ENCODE measurements at regions not wholly inside any gene's neighbourhood (a gene's known extent, or its start where the extent isn't known, plus 50 kb on each side); places are given as distances from the start of the nearest gene placed in this dataset.
A peak's percentile ranks its signal among the peaks of the same experiment; 100 is the strongest.

GRCh38 chr21:31609081-31609480 lies 50.4 kb upstream of the SOD1 start:
- H3K27me3 Mint-ChIP-seq: peaks cover 3% of the 10 kb centered on the region
- H3K36me3 Mint-ChIP-seq (ENCODE audit: low read depth): peaks cover 1% of the 10 kb centered on the region
- H3K27ac Mint-ChIP-seq: no peak overlapping the region
- intact Hi-C loops (cut with micrococcal nuclease): loop anchor here (10.0 kb wide), 1 partner anchor 774 kb away; no protein-coding TSS in a partner anchor
- no peak overlapping the region for H3K4me3 Mint-ChIP-seq
- peaks cover 13% of the 10 kb centered on the region for H3K9me3 Mint-ChIP-seq
- H3K4me1 Mint-ChIP-seq: peaks cover 3% of the 10 kb centered on the region
- DNase-seq: no peak

DNA sequence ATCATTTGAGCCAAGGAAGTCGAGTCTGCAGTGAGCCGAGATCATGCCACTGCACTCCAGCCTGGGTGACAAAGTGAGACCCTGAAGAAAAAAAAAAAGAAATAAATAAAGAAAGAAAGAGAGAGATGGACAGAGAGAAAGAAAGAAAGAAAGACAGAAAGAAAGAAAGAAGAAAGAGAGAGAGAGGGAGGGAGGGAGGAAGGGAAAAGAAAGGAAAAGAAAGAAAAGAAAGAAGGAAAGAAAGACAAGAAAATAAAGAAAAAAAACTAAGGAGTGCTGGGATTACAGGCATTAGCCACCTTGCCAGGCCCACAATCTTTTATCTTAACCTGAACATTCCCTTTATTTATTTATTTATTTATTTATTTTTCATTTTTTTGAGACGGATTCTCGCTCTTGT lies 51.7 kb upstream of the SOD1 start:
- peaks cover 13% of the 10 kb centered on the region for H3K9me3 Mint-ChIP-seq
- no peak for DNase-seq
- H3K4me1 Mint-ChIP-seq: peaks cover 3% of the 10 kb centered on the region
- intact Hi-C loops (cut with micrococcal nuclease): loop anchor here (10.0 kb wide), 1 partner anchor 773 kb away; no protein-coding TSS in a partner anchor
- H3K36me3 Mint-ChIP-seq (ENCODE audit: low read depth): peaks cover 1% of the 10 kb centered on the region
- H3K27me3 Mint-ChIP-seq: no peaks in the 10 kb centered on the region
- H3K27ac Mint-ChIP-seq: no peak overlapping the region
- no peak overlapping the region for H3K4me3 Mint-ChIP-seq

DNA sequence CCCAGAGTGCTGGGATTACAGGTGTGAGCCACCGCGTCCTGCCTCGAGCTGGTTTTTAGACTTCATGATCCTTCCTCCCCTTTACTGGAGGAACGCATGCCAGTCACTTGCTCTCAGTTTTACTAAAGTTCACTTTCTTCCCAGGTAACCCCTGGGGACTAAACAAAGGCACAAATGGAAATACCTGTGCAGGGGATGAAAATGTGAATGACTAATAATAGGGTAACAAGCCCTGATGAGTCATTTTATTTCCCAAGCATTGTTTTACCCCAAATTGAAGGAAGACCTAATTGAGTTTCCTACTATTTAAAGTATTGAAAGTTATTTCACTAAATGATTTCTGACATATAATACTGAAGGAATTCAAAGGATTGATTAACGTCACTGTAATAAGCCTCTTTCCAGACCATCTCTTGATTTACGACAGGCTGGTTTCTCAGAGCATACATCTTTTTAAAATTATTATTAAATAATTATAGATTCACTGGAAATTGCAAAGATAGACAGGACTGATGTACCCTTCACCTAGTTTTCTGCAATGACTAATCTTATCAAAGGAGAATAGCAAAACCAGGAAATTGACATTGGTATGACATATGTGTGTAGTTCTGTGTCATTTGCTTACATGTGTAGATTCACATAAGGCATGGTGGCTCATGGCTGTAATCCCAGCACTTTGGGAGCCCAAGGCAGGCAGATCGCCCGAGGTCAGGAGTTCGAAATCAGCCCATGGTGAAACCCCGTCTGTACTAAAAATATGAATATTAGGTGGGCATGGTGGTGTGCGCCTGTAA lies 53.2 kb upstream of the SOD1 start:
- peaks cover 3% of the 10 kb centered on the region for H3K4me1 Mint-ChIP-seq
- H3K27me3 Mint-ChIP-seq: no peaks in the 10 kb centered on the region
- no peak overlapping the region for H3K4me3 Mint-ChIP-seq
- intact Hi-C loops (cut with micrococcal nuclease): loop anchor here (10.0 kb wide), 1 partner anchor 771 kb away; no protein-coding TSS in a partner anchor
- peaks cover 11% of the 10 kb centered on the region for H3K9me3 Mint-ChIP-seq
- H3K27ac Mint-ChIP-seq: no peak overlapping the region
- DNase-seq: no peak
- no peaks in the 10 kb centered on the region for H3K36me3 Mint-ChIP-seq (ENCODE audit: low read depth)

DNA sequence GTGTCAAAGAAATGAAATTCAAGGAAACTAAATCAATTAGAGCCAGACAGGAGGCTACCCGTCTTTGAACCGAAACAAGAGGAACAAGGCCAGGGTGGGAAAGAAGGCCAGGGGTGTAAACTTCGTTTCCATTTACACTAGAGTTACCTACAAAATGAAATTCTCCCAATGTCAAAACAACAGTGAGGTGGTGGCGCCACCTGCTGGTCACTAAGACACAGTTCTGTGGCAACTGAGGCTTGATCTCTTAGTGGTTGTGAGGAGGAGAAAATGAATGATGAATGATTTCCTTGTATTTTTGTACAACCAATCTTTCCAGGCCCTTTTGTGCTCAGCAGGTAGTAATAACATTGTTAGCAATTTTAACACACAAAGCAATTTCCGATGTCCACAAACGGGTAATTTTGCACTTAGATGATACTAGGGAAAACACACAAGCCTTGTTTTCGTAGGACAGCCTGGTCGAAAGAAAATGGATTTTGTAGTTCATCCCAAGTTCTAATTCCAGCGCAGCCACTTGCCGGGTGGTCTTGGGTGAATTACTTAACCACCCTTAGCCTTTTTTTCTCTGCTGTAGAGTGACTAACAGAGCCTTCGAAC lies 54.8 kb upstream of the SOD1 start:
- no peak overlapping the region for H3K27ac Mint-ChIP-seq
- no peak overlapping the region for H3K4me3 Mint-ChIP-seq
- H3K4me1 Mint-ChIP-seq: peaks cover 3% of the 10 kb centered on the region
- no peaks in the 10 kb centered on the region for H3K36me3 Mint-ChIP-seq (ENCODE audit: low read depth)
- H3K9me3 Mint-ChIP-seq: no peaks in the 10 kb centered on the region
- no peaks in the 10 kb centered on the region for H3K27me3 Mint-ChIP-seq
- intact Hi-C loops (cut with micrococcal nuclease): loop anchor here (1.0 to 10.0 kb wide), 3 partner anchors 406 to 770 kb away; no protein-coding TSS in a partner anchor
- DNase-seq: peak; percentile 90

- Mint-ChIP-seq H3K4me1 (peaks cover 2% of the 10 kb centered on the region), H3K36me3 (ENCODE audit: low read depth) (no peaks in the 10 kb centered on the region), H3K27ac (no peak overlapping the region), H3K9me3 (no peaks in the 10 kb centered on the region), H3K4me3 (no peak overlapping the region), H3K27me3 (no peaks in the 10 kb centered on the region)
- DNase-seq: no peak
- intact Hi-C loops (cut with micrococcal nuclease): no loop called here
These were observed 59.9 kb upstream of the SOD1 start for GRCh38 chr21:31599563-31599962.

- Mint-ChIP-seq H3K27ac (no peak overlapping the region), H3K4me3 (no peak overlapping the region), H3K9me3 (no peaks in the 10 kb centered on the region), H3K4me1 (no peaks in the 10 kb centered on the region), H3K27me3 (no peaks in the 10 kb centered on the region), H3K36me3 (ENCODE audit: low read depth) (no peaks in the 10 kb centered on the region)
- intact Hi-C loops (cut with micrococcal nuclease): no loop called here
- DNase-seq: no peak
These were observed 60.5 kb upstream of the SOD1 start for GRCh38 chr21:31599013-31599412.

DNA sequence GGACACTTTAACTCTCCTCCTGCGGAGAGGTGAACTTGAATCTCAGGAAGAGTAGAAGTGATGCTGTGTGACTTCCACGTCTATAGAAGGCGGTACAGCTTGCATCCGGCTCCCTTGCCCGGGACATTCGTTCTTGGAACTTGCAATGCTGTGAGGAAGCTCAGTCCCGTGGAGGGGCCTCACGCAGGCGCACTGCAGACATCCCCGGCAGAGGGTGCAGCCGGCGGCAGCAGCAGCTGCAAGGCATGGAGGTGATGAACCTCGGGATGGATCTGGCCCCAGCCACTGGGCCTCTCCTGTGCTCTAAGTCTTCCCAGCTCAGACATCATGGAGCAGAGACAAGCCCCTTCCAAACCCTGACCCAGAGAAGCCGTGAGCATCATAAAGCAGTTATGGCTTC lies 61.8 kb upstream of the SOD1 start:
- intact Hi-C loops (cut with micrococcal nuclease): no loop called here
- H3K27me3 Mint-ChIP-seq: no peaks in the 10 kb centered on the region
- no peak overlapping the region for H3K4me3 Mint-ChIP-seq
- DNase-seq: no peak
- no peaks in the 10 kb centered on the region for H3K9me3 Mint-ChIP-seq
- H3K4me1 Mint-ChIP-seq: no peaks in the 10 kb centered on the region
- H3K36me3 Mint-ChIP-seq (ENCODE audit: low read depth): no peaks in the 10 kb centered on the region
- no peak overlapping the region for H3K27ac Mint-ChIP-seq

DNA sequence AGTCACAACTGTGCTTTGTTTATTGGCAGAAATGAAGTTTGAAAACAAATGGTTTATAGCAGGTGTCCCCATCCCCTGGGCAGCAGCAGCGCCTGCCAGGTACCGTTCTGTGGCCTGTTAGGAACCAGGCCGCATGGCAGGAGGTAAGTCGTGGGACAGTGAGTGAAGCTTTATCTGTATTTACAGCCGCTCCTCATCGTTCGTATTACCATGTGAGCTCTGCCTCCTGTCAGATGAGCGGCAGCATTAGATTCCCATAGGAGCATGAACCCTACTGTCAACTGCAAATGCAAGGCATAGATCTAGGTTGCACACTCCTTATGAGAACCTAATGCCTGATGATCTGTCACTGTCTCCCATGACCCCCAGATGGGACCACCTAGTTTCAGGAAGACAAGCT lies 63.4 kb upstream of the SOD1 start:
- Mint-ChIP-seq H3K4me3 (no peak overlapping the region), H3K4me1 (no peaks in the 10 kb centered on the region), H3K27me3 (peaks cover 5% of the 10 kb centered on the region), H3K36me3 (ENCODE audit: low read depth) (no peaks in the 10 kb centered on the region), H3K9me3 (no peaks in the 10 kb centered on the region), H3K27ac (no peak overlapping the region)
- intact Hi-C loops (cut with micrococcal nuclease): no loop called here
- no peak for DNase-seq

DNA sequence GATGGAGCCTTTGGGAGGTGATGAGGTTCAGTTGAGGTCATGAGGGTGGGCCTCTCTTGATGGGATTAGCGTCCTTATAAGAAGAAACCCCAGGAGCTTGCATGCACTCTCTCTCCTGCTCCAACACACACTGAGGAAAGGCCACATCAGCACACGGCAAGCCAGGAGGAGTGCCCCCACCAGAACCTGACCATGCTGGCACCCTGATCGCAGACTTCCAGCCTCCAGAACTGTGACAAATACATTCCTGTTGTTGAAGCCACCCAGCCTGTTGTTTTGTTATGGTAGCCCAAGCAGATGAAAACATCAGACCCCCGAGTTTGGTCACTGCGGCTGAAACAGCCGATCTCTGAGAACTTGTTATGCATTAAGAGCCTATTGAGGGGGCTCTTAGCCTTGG lies 64.8 kb upstream of the SOD1 start:
- no peaks in the 10 kb centered on the region for H3K4me1 Mint-ChIP-seq
- intact Hi-C loops (cut with micrococcal nuclease): no loop called here
- no peaks in the 10 kb centered on the region for H3K9me3 Mint-ChIP-seq
- H3K27me3 Mint-ChIP-seq: peaks cover 5% of the 10 kb centered on the region
- no peak overlapping the region for H3K27ac Mint-ChIP-seq
- no peaks in the 10 kb centered on the region for H3K36me3 Mint-ChIP-seq (ENCODE audit: low read depth)
- H3K4me3 Mint-ChIP-seq: no peak overlapping the region
- no peak for DNase-seq

DNA sequence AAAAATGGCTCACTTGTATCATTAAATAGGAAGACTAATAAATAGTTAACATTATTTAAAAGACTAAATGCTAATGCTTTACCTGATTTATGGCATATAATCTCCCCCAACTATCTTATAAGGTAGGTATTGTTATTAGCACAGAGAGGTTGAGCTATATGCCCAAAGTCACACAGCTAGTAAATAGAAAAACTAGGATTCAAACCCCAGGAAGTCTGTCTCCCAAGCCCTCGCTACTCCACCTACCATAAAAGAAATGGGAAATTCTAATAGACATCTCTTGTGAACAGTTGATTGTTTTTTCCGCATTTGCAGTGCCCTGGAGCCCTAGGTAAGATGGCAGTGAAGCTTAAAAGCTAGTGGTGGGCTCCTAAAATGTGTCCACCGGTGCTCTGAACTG lies 65.2 kb upstream of the SOD1 start:
- Mint-ChIP-seq H3K36me3 (ENCODE audit: low read depth) (no peaks in the 10 kb centered on the region), H3K27ac (no peak overlapping the region), H3K4me3 (no peak overlapping the region), H3K27me3 (peaks cover 5% of the 10 kb centered on the region), H3K9me3 (no peaks in the 10 kb centered on the region), H3K4me1 (no peaks in the 10 kb centered on the region)
- intact Hi-C loops (cut with micrococcal nuclease): no loop called here
- DNase-seq: no peak

DNA sequence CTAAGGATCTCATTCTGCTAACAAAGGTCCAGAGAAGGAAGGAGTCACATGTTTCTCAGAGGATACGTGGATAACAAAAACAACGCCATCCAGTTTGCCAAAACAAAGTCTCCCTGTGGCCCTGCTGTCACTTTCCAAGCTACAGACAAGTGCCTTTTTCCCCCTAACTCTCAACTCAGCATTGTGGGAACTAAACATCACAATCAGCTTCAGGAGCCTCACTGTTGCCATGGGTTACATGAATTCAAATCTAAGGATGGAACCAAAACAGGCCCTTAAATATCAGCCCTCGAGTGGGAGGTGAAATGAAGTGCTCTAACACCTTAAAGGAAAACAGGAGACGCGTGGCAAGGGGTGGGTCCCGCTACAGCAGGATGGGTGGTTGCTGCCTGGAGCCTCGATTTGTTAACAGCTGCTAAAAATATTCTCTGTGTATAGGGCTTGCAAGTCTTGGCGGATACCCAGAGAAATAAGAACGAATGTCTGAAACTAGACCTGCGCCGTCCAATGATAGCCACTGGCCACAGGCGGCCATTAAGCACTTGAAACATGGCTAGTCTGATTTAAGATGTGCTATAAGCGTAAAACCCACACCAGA lies 66.4 kb upstream of the SOD1 start:
- Mint-ChIP-seq H3K4me3 (no peak overlapping the region), H3K27me3 (peaks cover 5% of the 10 kb centered on the region)
- intact Hi-C loops (cut with micrococcal nuclease): no loop called here

GRCh38 chr21:31592516-31592915 lies 67.0 kb upstream of the SOD1 start:
- Mint-ChIP-seq H3K36me3 (ENCODE audit: low read depth) (no peaks in the 10 kb centered on the region), H3K27ac (no peak overlapping the region), H3K9me3 (no peaks in the 10 kb centered on the region), H3K4me1 (no peaks in the 10 kb centered on the region), H3K27me3 (peaks cover 5% of the 10 kb centered on the region), H3K4me3 (no peak overlapping the region)
- no peak for DNase-seq
- intact Hi-C loops (cut with micrococcal nuclease): no loop called here

More for the DNA sequence above, 66.4 kb upstream of the SOD1 start:
- Mint-ChIP-seq H3K9me3 (no peaks in the 10 kb centered on the region), H3K27ac (no peak overlapping the region), H3K4me1 (no peaks in the 10 kb centered on the region), H3K36me3 (ENCODE audit: low read depth) (no peaks in the 10 kb centered on the region)
- no peak for DNase-seq

DNA sequence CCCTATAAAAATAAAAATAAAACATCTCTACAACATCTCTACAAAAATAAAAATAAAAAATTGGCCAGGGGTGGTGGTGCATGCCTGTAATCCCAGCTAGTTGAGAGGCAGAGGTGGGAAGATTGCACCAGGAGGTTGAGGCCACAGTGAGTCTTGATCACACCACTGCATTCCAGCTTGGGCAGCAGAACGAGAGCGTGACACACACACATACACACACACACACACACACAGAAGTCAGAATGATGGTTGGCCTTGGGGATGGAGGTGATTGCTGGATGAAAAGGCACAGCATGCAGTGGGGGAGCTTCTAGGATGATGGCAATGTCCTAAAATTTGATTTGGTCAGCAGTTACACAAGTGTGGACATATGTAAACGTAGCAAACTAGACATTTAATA lies 69.7 kb upstream of the SOD1 start:
- Mint-ChIP-seq H3K4me1 (no peaks in the 10 kb centered on the region), H3K9me3 (no peaks in the 10 kb centered on the region), H3K27ac (no peak overlapping the region), H3K4me3 (no peak overlapping the region), H3K36me3 (ENCODE audit: low read depth) (no peaks in the 10 kb centered on the region), H3K27me3 (peaks cover 9% of the 10 kb centered on the region)
- no peak for DNase-seq
- intact Hi-C loops (cut with micrococcal nuclease): no loop called here

- Mint-ChIP-seq H3K27me3 (peaks cover 4% of the 10 kb centered on the region), H3K4me3 (no peak overlapping the region), H3K27ac (no peak overlapping the region), H3K9me3 (no peaks in the 10 kb centered on the region), H3K36me3 (ENCODE audit: low read depth) (no peaks in the 10 kb centered on the region), H3K4me1 (no peaks in the 10 kb centered on the region)
- DNase-seq: no peak
- intact Hi-C loops (cut with micrococcal nuclease): no loop called here
These were observed 73.4 kb upstream of the SOD1 start for GRCh38 chr21:31586118-31586517.

Measured in activated CD4-positive, alpha-beta T cell treated with anti-CD3 and anti-CD28 coated beads, Interleukin-2, amount 10 ng/mL, durations not matched to agents 24 days and 14 days (primary cell).